A673 (cell line): ENCODE measurements at regions not wholly inside any gene's neighbourhood (a gene's known extent, or its start where the extent isn't known, plus 50 kb on each side); places are given as distances from the start of the nearest gene placed in this dataset.

Source experiments
- BruUV-seq: library from RNA; stranded (reverse); fragments of 400-500 nt; replicated peaks from 2 replicates; lab custom pipeline; 2021; lab: Mats Ljungman, UMichigan
- CTCF ChIA-PET: fragments of 300-600 bp; sonication (Branson Sonifier 250); formaldehyde crosslinking; loops from one replicate; lab custom pipeline; 2022; ENCODE audit warnings: antibody characterized with exemption; lab: Charles Lee
- POLR2A ChIA-PET: fragments of 300-600 bp; sonication (Branson Sonifier 250); formaldehyde crosslinking; loops from one replicate; lab custom pipeline; 2022; ENCODE audit warnings: antibody characterized with exemption; ENCODE audit not compliant: low non-redundant PET; lab: Charles Lee
- DNase-seq: peaks from one replicate; pipeline ENCODE4 v3.0.0-alpha.2; 2015; ENCODE audit warnings: low spot score
- H3K27ac ChIP-seq: fragments of 200-600 bp; sonication (generic); 2 replicates; pipeline ENCODE4 v1.5.1; 2016; ENCODE audit warnings: mixed run types, low read depth, mild to moderate bottlenecking, mixed read lengths, antibody characterized with exemption, low read length; ENCODE audit not compliant: poor library complexity, severe bottlenecking
- H3K27me3 ChIP-seq: fragments of 200-600 bp; sonication (generic); replicated peaks from 2 replicates; pipeline ENCODE4 v1.6.1; 2017; ENCODE audit warnings: mixed run types, low read depth, mild to moderate bottlenecking, mixed read lengths, antibody characterized with exemption, low read length; ENCODE audit not compliant: insufficient read depth, poor library complexity
- H3K36me3 ChIP-seq: fragments of 200-600 bp; sonication (generic); 2 replicates; pipeline ENCODE4 v1.6.1; 2016; ENCODE audit warnings: mixed run types, mild to moderate bottlenecking, mixed read lengths, antibody characterized with exemption, low read length; ENCODE audit not compliant: insufficient read depth, poor library complexity, severe bottlenecking
- H3K4me1 ChIP-seq: fragments of 200-600 bp; sonication (generic); 2 replicates; pipeline ENCODE4 v1.6.1; 2017; ENCODE audit warnings: mixed run types, mild to moderate bottlenecking, mixed read lengths, antibody characterized with exemption, low read length; ENCODE audit not compliant: insufficient read depth, poor library complexity, severe bottlenecking
- H3K4me3 ChIP-seq: fragments of 200-600 bp; sonication (generic); 2 replicates; pipeline ENCODE4 v1.5.1; 2016; ENCODE audit warnings: low read depth, mixed run types, mild to moderate bottlenecking, mixed read lengths, low read length; ENCODE audit not compliant: poor library complexity, severe bottlenecking
- H3K9me3 ChIP-seq: fragments of 200-600 bp; sonication (generic); 2 replicates; pipeline ENCODE4 v1.6.1; 2016; ENCODE audit warnings: mixed run types, low read depth, mild to moderate bottlenecking, mixed read lengths, antibody characterized with exemption, low read length; ENCODE audit not compliant: poor library complexity, severe bottlenecking
- CTCF ChIP-seq: fragments of 300-800, 200-600 bp; sonication (generic); conservative IDR thresholded peaks from 2 replicates; pipeline ENCODE4 v1.5.1; 2017; ENCODE audit warnings: low read depth, mild to moderate bottlenecking, antibody characterized with exemption, low read length, moderate library complexity, mixed read lengths
- EZH2 ChIP-seq: fragments of 200-600 bp; sonication (generic); IDR thresholded peaks from 2 replicates; pipeline ENCODE4 v1.6.1; 2017; ENCODE audit warnings: borderline replicate concordance, low read depth, mild to moderate bottlenecking, mixed read lengths, antibody characterized with exemption, low read length; ENCODE audit not compliant: poor library complexity, severe bottlenecking
- intact Hi-C: fragments of 100-400 bp; cut with micrococcal nuclease; formaldehyde crosslinking; loops from one replicate; pipeline ENCODE4 v1.10.0; 2022; ENCODE audit not compliant: unreplicated experiment

GRCh38 chr2:104433657-104434056 lies 420.3 kb upstream of the POU3F3 start:
- TF ChIP-seq EZH2 (no peak), CTCF (no peak)
- H3K4me1 ChIP-seq = no peaks in the 10 kb centered on the region
- no TSS peak for BruUV-seq
- H3K27me3 ChIP-seq = no peaks in the 10 kb centered on the region
- no peak for DNase-seq
- no peak overlapping the region for H3K4me3 ChIP-seq
- intact Hi-C loops = no loop called here
- POLR2A ChIA-PET = no interaction called here
- H3K36me3 ChIP-seq = no peaks in the 10 kb centered on the region
- H3K27ac ChIP-seq = no peak overlapping the region
- no peaks in the 10 kb centered on the region for H3K9me3 ChIP-seq
- CTCF ChIA-PET = no interaction called here

GRCh38 chr2:104434318-104434792 lies 419.6 kb upstream of the POU3F3 start:
- no peaks in the 10 kb centered on the region for H3K36me3 ChIP-seq
- ChIA-PET CTCF (no interaction called here), POLR2A (no interaction called here)
- H3K27me3 ChIP-seq = no peaks in the 10 kb centered on the region
- intact Hi-C loops = no loop called here
- no peak for DNase-seq
- H3K4me1 ChIP-seq = no peaks in the 10 kb centered on the region
- no peaks in the 10 kb centered on the region for H3K9me3 ChIP-seq
- H3K27ac ChIP-seq = no peak overlapping the region
- no peak overlapping the region for H3K4me3 ChIP-seq
- TF ChIP-seq CTCF = no peak
- no peak for TF ChIP-seq EZH2
- no TSS peak for BruUV-seq

- no peak for TF ChIP-seq CTCF
- no peak for TF ChIP-seq EZH2
- no peaks in the 10 kb centered on the region for H3K27me3 ChIP-seq
- no peaks in the 10 kb centered on the region for H3K4me1 ChIP-seq
- CTCF ChIA-PET = no interaction called here
- H3K9me3 ChIP-seq = no peaks in the 10 kb centered on the region
- H3K36me3 ChIP-seq = no peaks in the 10 kb centered on the region
- no TSS peak for BruUV-seq
- no peak for DNase-seq
- no peak overlapping the region for H3K27ac ChIP-seq
- intact Hi-C loops = no loop called here
- POLR2A ChIA-PET = no interaction called here
- no peak overlapping the region for H3K4me3 ChIP-seq
Observed at GRCh38 chr2:104434966-104435365, 418.9 kb upstream of the POU3F3 start.
